Mesenchymal stem cell (in vitro differentiated cells and primary cell): ENCODE measurements at regions not wholly inside any gene's neighbourhood (a gene's known extent, or its start where the extent isn't known, plus 50 kb on each side); places are given as distances from the start of the nearest gene placed in this dataset.

Source experiments
- DNase-seq: peaks from one replicate; pipeline ENCODE4 v3.0.0-alpha.2; 2013
- H2AFZ ChIP-seq: one replicate; pipeline ENCODE4 v1.6.1; 2013; ENCODE audit warnings: low read depth, mild to moderate bottlenecking, control low read depth, inconsistent platforms, low read length, moderate library complexity
- H2AK5ac ChIP-seq: 2 replicates; pipeline ENCODE4 v1.6.1; 2013; ENCODE audit warnings: low read length, moderate library complexity, mild to moderate bottlenecking, inconsistent platforms; ENCODE audit not compliant: severe bottlenecking
- H2BK120ac ChIP-seq: one replicate; pipeline ENCODE4 v1.6.1; 2013; ENCODE audit warnings: low read depth, mild to moderate bottlenecking, inconsistent platforms, low read length, moderate library complexity
- H2BK12ac ChIP-seq, 2 experiments: one replicate each; pipeline ENCODE4 v1.6.1; 2013; ENCODE audit warnings: inconsistent platforms in 2 of 2, low read length in 2 of 2, mild to moderate bottlenecking in 2 of 2, moderate library complexity in 2 of 2, control low read depth in 1 of 2
- H2BK15ac ChIP-seq: one replicate; pipeline ENCODE4 v1.6.1; 2013; ENCODE audit warnings: mild to moderate bottlenecking, low read depth, inconsistent platforms; ENCODE audit not compliant: poor library complexity, severe bottlenecking
- H2BK5ac ChIP-seq: 2 replicates; pipeline ENCODE4 v1.6.1; 2013; ENCODE audit warnings: low read depth, mild to moderate bottlenecking, low read length, control low read depth, inconsistent platforms; ENCODE audit not compliant: poor library complexity, severe bottlenecking
- H3K14ac ChIP-seq, 2 experiments: one replicate each; pipeline ENCODE4 v1.6.1; 2013; ENCODE audit warnings: inconsistent platforms in 2 of 2, low read length in 2 of 2, control low read depth in 1 of 2, mild to moderate bottlenecking in 1 of 2, moderate library complexity in 1 of 2
- H3K18ac ChIP-seq, 2 experiments: one replicate each; pipeline ENCODE4 v1.6.1; 2013; ENCODE audit warnings: inconsistent platforms in 2 of 2, low read length in 2 of 2, control low read depth in 1 of 2, low read depth in 1 of 2, mild to moderate bottlenecking in 1 of 2
- H3K23ac ChIP-seq, 2 experiments: one replicate each; pipeline ENCODE4 v1.6.1; 2013; ENCODE audit warnings: inconsistent platforms in 2 of 2, low read length in 2 of 2, mild to moderate bottlenecking in 2 of 2, moderate library complexity in 2 of 2, control low read depth in 1 of 2
- H3K27ac ChIP-seq: 2 replicates; pipeline ENCODE4 v1.5.1; 2013; ENCODE audit warnings: mild to moderate bottlenecking, moderate library complexity, low read length, control low read depth, inconsistent platforms; ENCODE audit not compliant: poor library complexity, severe bottlenecking
- H3K27me3 ChIP-seq, 2 experiments: 2 replicates each; pipeline versions ENCODE4 v1.6.1 to v1.7.0; 2013; ENCODE audit warnings: low read length in 2 of 2, mild to moderate bottlenecking in 2 of 2, moderate library complexity in 2 of 2, control low read depth in 1 of 2, inconsistent platforms in 1 of 2; ENCODE audit not compliant: control insufficient read depth in 1 of 2, insufficient read depth in 1 of 2
- H3K36me3 ChIP-seq, 2 experiments: 2 replicates each; pipeline versions ENCODE4 v1.6.1 to v1.7.0; 2013; ENCODE audit warnings: low read length in 2 of 2, control low read depth in 1 of 2, inconsistent platforms in 1 of 2, low read depth in 1 of 2, mild to moderate bottlenecking in 1 of 2; ENCODE audit not compliant: insufficient read depth in 2 of 2, control insufficient read depth in 1 of 2
- H3K4ac ChIP-seq, 2 experiments: one replicate each; pipeline ENCODE4 v1.6.1; 2013; ENCODE audit warnings: inconsistent platforms in 2 of 2, low read length in 2 of 2, mild to moderate bottlenecking in 2 of 2, moderate library complexity in 2 of 2, control low read depth in 1 of 2, low read depth in 1 of 2
- H3K4me1 ChIP-seq: 2 replicates; pipeline ENCODE4 v1.6.1; 2013; ENCODE audit warnings: low read depth, low read length, control low read depth; ENCODE audit not compliant: control insufficient read depth, insufficient read depth
- H3K4me2 ChIP-seq: 2 replicates; pipeline ENCODE4 v1.6.1; 2013; ENCODE audit warnings: low read length, mild to moderate bottlenecking, inconsistent platforms; ENCODE audit not compliant: poor library complexity, severe bottlenecking
- H3K4me3 ChIP-seq, 2 experiments: 2 replicates each; pipeline versions ENCODE4 v1.5.1 to v1.7.0; 2013; ENCODE audit warnings: low read length in 2 of 2, mild to moderate bottlenecking in 2 of 2, control low read depth in 1 of 2, low read depth in 1 of 2; ENCODE audit not compliant: insufficient read depth in 1 of 2
- H3K79me1 ChIP-seq: replicated peaks from 2 replicates; pipeline ENCODE4 v1.6.1; 2013; ENCODE audit warnings: mild to moderate bottlenecking, control low read depth, low read length, inconsistent platforms; ENCODE audit not compliant: poor library complexity, severe bottlenecking
- H3K9ac ChIP-seq: 2 replicates; pipeline ENCODE4 v1.7.0; 2013; ENCODE audit warnings: mild to moderate bottlenecking, low read length, moderate library complexity
- H3K9me3 ChIP-seq: 2 replicates; pipeline ENCODE4 v1.7.0; 2013; ENCODE audit warnings: mild to moderate bottlenecking, low read length; ENCODE audit not compliant: control insufficient read depth
- H4K8ac ChIP-seq: one replicate; pipeline ENCODE4 v1.6.1; 2013; ENCODE audit warnings: inconsistent platforms, mild to moderate bottlenecking, low read length, moderate library complexity
- H4K91ac ChIP-seq: one replicate; pipeline ENCODE4 v1.6.1; 2013; ENCODE audit warnings: mild to moderate bottlenecking, low read length, inconsistent platforms
- WGBS: methylation state at CpG from one replicate; pipeline ENCODE4 v1.1.7; 2013; ENCODE audit warnings: mixed read lengths; 5-methylcytosine and 5-hydroxymethylcytosine counted together

- no peaks in the 10 kb centered on the region for H3K4me1 ChIP-seq
- H2BK12ac ChIP-seq: no peak overlapping the region
- no peak overlapping the region for H3K4me3 ChIP-seq
- no peak overlapping the region for H2BK120ac ChIP-seq
- no peak overlapping the region for H4K91ac ChIP-seq
- no peaks in the 10 kb centered on the region for H3K27me3 ChIP-seq
- no peaks in the 10 kb centered on the region for H3K9me3 ChIP-seq
- H3K23ac ChIP-seq: no peak overlapping the region
- DNase-seq: no peak
- H3K9ac ChIP-seq: no peak overlapping the region
- H3K4me2 ChIP-seq: no peak overlapping the region
- no peak overlapping the region for H3K18ac ChIP-seq
- H3K14ac ChIP-seq: no peak overlapping the region
- no peaks in the 10 kb centered on the region for H3K36me3 ChIP-seq
- no peak overlapping the region for H2BK15ac ChIP-seq
- H3K4ac ChIP-seq: no peak overlapping the region
- no peak overlapping the region for H3K27ac ChIP-seq
- H4K8ac ChIP-seq: no peak overlapping the region
- 95% methylated on average over 2 of the region's 2 CpGs for WGBS
- no peak overlapping the region for H2AK5ac ChIP-seq
- H3K79me1 ChIP-seq: no peaks in the 10 kb centered on the region
- no peak overlapping the region for H2BK5ac ChIP-seq
- no peak overlapping the region for H2AFZ ChIP-seq
These were observed 103.0 kb downstream of the SPATA31D1 start for GRCh38 chr9:82091610-82092009.

GRCh38 chr9:82101475-82101874 is 112.9 kb downstream of the SPATA31D1 start:
- 79% methylated on average over 1 of the region's 1 CpG for WGBS
- peaks cover 0 to 3% of the 10 kb centered on the region in 2 experiments for H3K36me3 ChIP-seq
- no peak overlapping the region for H3K4me3 ChIP-seq
- no peak for DNase-seq
- no peaks in the 10 kb centered on the region for H3K79me1 ChIP-seq
- H2BK15ac ChIP-seq: no peak overlapping the region
- no peaks in the 10 kb centered on the region for H3K4me1 ChIP-seq
- H3K18ac ChIP-seq: no peak overlapping the region
- H2AFZ ChIP-seq: no peak overlapping the region
- no peak overlapping the region for H3K27ac ChIP-seq
- H2AK5ac ChIP-seq: no peak overlapping the region
- H3K14ac ChIP-seq: no peak overlapping the region
- no peak overlapping the region for H2BK120ac ChIP-seq
- no peaks in the 10 kb centered on the region for H3K27me3 ChIP-seq
- no peak overlapping the region for H4K91ac ChIP-seq
- H3K9me3 ChIP-seq: peaks cover 9% of the 10 kb centered on the region
- H3K9ac ChIP-seq: no peak overlapping the region
- no peak overlapping the region for H3K4ac ChIP-seq
- no peak overlapping the region for H3K4me2 ChIP-seq
- H3K23ac ChIP-seq: no peak overlapping the region
- no peak overlapping the region for H2BK5ac ChIP-seq
- H2BK12ac ChIP-seq: no peak overlapping the region
- no peak overlapping the region for H4K8ac ChIP-seq

GRCh38 chr9:82104252-82104651 is 115.7 kb downstream of the SPATA31D1 start:
- Histone ChIP-seq H2AK5ac (no peak overlapping the region), H2BK120ac (no peak overlapping the region), H2BK5ac (no peak overlapping the region), H3K23ac (no peak overlapping the region), H3K14ac (no peak overlapping the region), H3K27ac (no peak overlapping the region), H3K18ac (no peak overlapping the region), H3K4me2 (no peak overlapping the region), H3K9me3 (peaks cover 9% of the 10 kb centered on the region), H3K4me3 (no peak overlapping the region), H2BK12ac (no peak overlapping the region), H2BK15ac (no peak overlapping the region), H4K8ac (no peak overlapping the region), H3K27me3 (no peaks in the 10 kb centered on the region), H3K79me1 (no peaks in the 10 kb centered on the region), H3K4ac (no peak overlapping the region), H3K36me3 (peaks cover 0 to 3% of the 10 kb centered on the region in 2 experiments), H4K91ac (no peak overlapping the region), H3K4me1 (no peaks in the 10 kb centered on the region), H3K9ac (no peak overlapping the region), H2AFZ (no peak overlapping the region)
- WGBS: 100% methylated on average over 1 of the region's 1 CpG
- no peak for DNase-seq

- H3K27me3 ChIP-seq: no peaks in the 10 kb centered on the region
- H4K8ac ChIP-seq: no peak overlapping the region
- no peak overlapping the region for H3K18ac ChIP-seq
- H2BK15ac ChIP-seq: no peak overlapping the region
- no peak overlapping the region for H2BK5ac ChIP-seq
- H3K23ac ChIP-seq: no peak overlapping the region
- no peak overlapping the region for H2BK12ac ChIP-seq
- peaks cover 0 to 3% of the 10 kb centered on the region in 2 experiments for H3K36me3 ChIP-seq
- H3K9me3 ChIP-seq: peaks cover 3% of the 10 kb centered on the region
- no peak overlapping the region for H3K14ac ChIP-seq
- no peak overlapping the region for H2BK120ac ChIP-seq
- no peak overlapping the region for H2AK5ac ChIP-seq
- WGBS: 95% methylated on average over 3 of the region's 3 CpGs
- no peaks in the 10 kb centered on the region for H3K79me1 ChIP-seq
- H3K9ac ChIP-seq: no peak overlapping the region
- no peak overlapping the region for H3K4me3 ChIP-seq
- H3K4ac ChIP-seq: no peak overlapping the region
- DNase-seq: no peak
- H3K27ac ChIP-seq: no peak overlapping the region
- H4K91ac ChIP-seq: no peak overlapping the region
- no peak overlapping the region for H2AFZ ChIP-seq
- H3K4me1 ChIP-seq: no peaks in the 10 kb centered on the region
- H3K4me2 ChIP-seq: no peak overlapping the region
These were observed 117.2 kb downstream of the SPATA31D1 start for GRCh38 chr9:82105729-82106128.
